AG04450 (cell line): ENCODE measurements at regions not wholly inside any gene's neighbourhood (a gene's known extent, or its start where the extent isn't known, plus 50 kb on each side); places are given as distances from the start of the nearest gene placed in this dataset.

Experiments
- CTCF ChIA-PET: fragments of 300-600, 350-600 bp; formaldehyde crosslinking; extraction: SDS; loops from one replicate; lab custom pipeline; 2022; ENCODE audit warnings: antibody characterized with exemption, inconsistent platforms; lab: Charles Lee
- POLR2A ChIA-PET: fragments of 350-600 bp; formaldehyde crosslinking; extraction: SDS; loops from one replicate; lab custom pipeline; 2021; ENCODE audit warnings: antibody characterized with exemption, inconsistent platforms; lab: Yijun Ruan, JAX
- DNase-seq: peaks from one replicate; pipeline ENCODE4 v3.0.0-alpha.2; 2011; ENCODE audit warnings: low read depth, low spot score
- H3K27ac ChIP-seq: one replicate; pipeline ENCODE4 v1.5.1; 2012; ENCODE audit warnings: low read depth, low read length, control low read depth
- H3K27me3 ChIP-seq: one replicate; pipeline ENCODE4 v1.6.0; 2012; ENCODE audit warnings: low read length; ENCODE audit not compliant: control insufficient read depth, insufficient read depth
- H3K4me3 ChIP-seq: 2 replicates; pipeline ENCODE4 v1.5.1; 2011; ENCODE audit warnings: mild to moderate bottlenecking, low read depth, low read length, control low read depth
- H3K9me3 ChIP-seq: 2 replicates; pipeline ENCODE4 v1.5.1; 2012; ENCODE audit warnings: low read length; ENCODE audit not compliant: control insufficient read depth, insufficient read depth
- CTCF ChIP-seq: IDR thresholded peaks from 2 replicates; pipeline ENCODE4 v1.5.1; 2011; ENCODE audit warnings: low read depth, low read length, control low read depth, inconsistent platforms

DNA sequence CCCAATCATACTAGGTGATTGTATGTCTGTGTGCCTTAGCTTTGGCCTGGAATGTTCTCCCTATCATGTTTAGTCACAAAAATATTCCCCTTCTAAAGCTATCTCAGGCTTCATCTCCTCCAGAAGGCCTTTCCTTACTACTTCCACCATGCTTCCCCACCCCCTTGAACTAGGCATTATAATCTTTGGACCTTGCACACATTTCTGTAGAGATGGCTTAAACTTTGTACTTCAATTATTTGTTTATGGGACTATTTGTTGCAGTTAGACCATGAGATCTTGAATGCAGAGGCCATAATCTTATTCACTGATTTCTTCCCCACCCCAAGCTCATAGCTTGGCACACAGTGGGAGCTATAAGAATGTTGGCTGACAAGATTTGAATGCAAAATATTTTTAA lies 262.0 kb upstream of the EDA2R start:
- TF ChIP-seq CTCF: no peak
- ChIA-PET CTCF (no interaction called here), POLR2A (no interaction called here)
- no peaks in the 10 kb centered on the region for H3K27me3 ChIP-seq
- no peak overlapping the region for H3K27ac ChIP-seq
- H3K9me3 ChIP-seq: no peaks in the 10 kb centered on the region
- no peak overlapping the region for H3K4me3 ChIP-seq
- no peak for DNase-seq

DNA sequence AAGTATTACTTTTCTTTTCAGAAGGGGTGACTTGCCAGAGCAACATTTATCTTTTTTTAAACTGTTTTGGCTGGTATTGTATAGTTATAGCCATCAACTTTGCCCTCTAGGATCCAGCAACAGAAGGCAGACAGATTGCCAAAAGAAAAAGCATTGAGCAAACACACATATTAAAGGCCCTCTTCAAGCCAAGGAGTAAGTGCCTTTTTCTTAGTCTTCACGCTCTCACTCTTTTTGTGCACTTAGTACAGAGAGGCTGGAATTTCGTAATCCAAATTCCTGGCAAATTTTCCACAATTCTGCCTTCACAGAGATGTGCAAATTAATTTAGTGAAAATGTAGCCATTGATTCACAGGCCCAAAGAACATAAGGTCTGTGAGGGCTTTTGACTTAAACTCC lies 253.1 kb upstream of the EDA2R start:
- no peaks in the 10 kb centered on the region for H3K27me3 ChIP-seq
- no peaks in the 10 kb centered on the region; the same call in 1 of the 2 replicates for H3K9me3 ChIP-seq
- POLR2A ChIA-PET: no interaction called here
- no peak overlapping the region for H3K27ac ChIP-seq
- no peak for DNase-seq
- CTCF ChIA-PET: no interaction called here
- no peak for TF ChIP-seq CTCF
- no peak overlapping the region for H3K4me3 ChIP-seq

DNA sequence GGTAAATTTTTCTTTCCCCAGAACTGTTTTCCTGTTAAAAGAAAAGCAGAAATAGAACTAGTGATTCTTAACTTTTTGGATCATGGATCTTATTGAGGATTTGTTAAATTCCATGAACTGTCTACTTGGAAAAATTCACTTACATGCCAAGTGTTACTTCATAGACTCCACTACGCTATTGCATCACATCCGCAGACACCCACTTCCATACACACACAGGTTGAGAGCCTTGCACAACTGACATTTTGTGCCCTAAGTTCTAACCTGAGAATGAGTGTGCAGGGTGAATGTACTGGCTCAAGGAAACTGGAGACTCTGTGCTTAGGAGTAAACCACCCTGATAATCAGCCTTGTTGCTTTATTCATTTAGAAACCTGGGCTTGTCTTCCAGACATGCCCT lies 250.5 kb upstream of the EDA2R start:
- Histone ChIP-seq H3K27ac (no peak overlapping the region), H3K9me3 (no peaks in the 10 kb centered on the region; the same call in 1 of the 2 replicates), H3K27me3 (no peaks in the 10 kb centered on the region), H3K4me3 (no peak overlapping the region)
- no peak for TF ChIP-seq CTCF
- CTCF ChIA-PET: no interaction called here
- DNase-seq: no peak
- POLR2A ChIA-PET: no interaction called here

GRCh38 chrX:66882101-66882500 lies 243.2 kb upstream of the EDA2R start:
- POLR2A ChIA-PET: no interaction called here

GRCh38 chrX:66876776-66877175 lies 237.9 kb upstream of the EDA2R start:
- Histone ChIP-seq H3K27me3 (no peaks in the 10 kb centered on the region), H3K9me3 (no peaks in the 10 kb centered on the region), H3K27ac (no peak overlapping the region), H3K4me3 (no peak overlapping the region)
- no peak for TF ChIP-seq CTCF
- no peak for DNase-seq
- ChIA-PET POLR2A (no interaction called here), CTCF (no interaction called here)

More at GRCh38 chrX:66882101-66882500, 243.2 kb upstream of the EDA2R start:
- H3K4me3 ChIP-seq: no peak overlapping the region
- H3K27me3 ChIP-seq: no peaks in the 10 kb centered on the region
- H3K9me3 ChIP-seq: no peaks in the 10 kb centered on the region
- H3K27ac ChIP-seq: no peak overlapping the region
- no peak for TF ChIP-seq CTCF
- no peak for DNase-seq
- CTCF ChIA-PET: no interaction called here
